ENCODE measurements at regions not wholly inside any gene's neighbourhood (a gene's known extent, or its start where the extent isn't known, plus 50 kb on each side); places are given as distances from the start of the nearest gene placed in this dataset.

GRCh38 chr3:176615826-176616225 is 581.5 kb downstream of the TBL1XR1 start:
- DNase-seq = no peak
- Mint-ChIP-seq H3K4me1 (no peaks in the 10 kb centered on the region), H3K27ac (no peak overlapping the region), H3K27me3 (ENCODE audit: low read depth in 3 of 3) (no peaks in the 10 kb centered on the region), H3K9me3 (peaks cover 0 to 3% (median 0%) of the 10 kb centered on the region in 7 donors), H3K36me3 (no peaks in the 10 kb centered on the region), H3K4me3 (no peak overlapping the region)
- intact Hi-C loops (cut with micrococcal nuclease) = no loop called here
- H3K4me3 ChIP-seq (replicated peaks in 1 of 3; ENCODE audit: low read depth in 2 of 3, low read length in 3 of 3) = no peak overlapping the region
- no peak for TF ChIP-seq CTCF (IDR thresholded peaks at IDR 0.05)
- H3K9me3 ChIP-seq (replicated peaks in 1 of 2; ENCODE audit: control insufficient read depth in 1 of 2, insufficient read depth in 1 of 2, low read length in 2 of 2) = no peaks in the 10 kb centered on the region
- no peak overlapping the region for H3K27ac ChIP-seq (ENCODE audit: low read depth in 1 of 2, low read length in 2 of 2)
- H2AFZ ChIP-seq (ENCODE audit: insufficient read depth, low read depth, low read length, poor library complexity, severe bottlenecking) = no peak overlapping the region
- H3K27me3 ChIP-seq (ENCODE audit: control insufficient read depth in 2 of 2, insufficient read depth in 2 of 2, low read length in 2 of 2) = no peaks in the 10 kb centered on the region
- H3K4me1 ChIP-seq (ENCODE audit: control insufficient read depth in 1 of 2, insufficient read depth in 2 of 2, low read length in 2 of 2) = no peaks in the 10 kb centered on the region
- H4K20me1 ChIP-seq (ENCODE audit: insufficient read depth, low read length) = no peaks in the 10 kb centered on the region
- no peak overlapping the region for H3K4me2 ChIP-seq (replicated peaks; ENCODE audit: extremely low read depth, low read length, poor library complexity, severe bottlenecking)
- H3K79me2 ChIP-seq (ENCODE audit: insufficient read depth, low read length) = no peaks in the 10 kb centered on the region
- H3K36me3 ChIP-seq (replicated peaks in 1 of 2; ENCODE audit: control insufficient read depth in 1 of 2, insufficient read depth in 2 of 2, low read length in 2 of 2) = no peaks in the 10 kb centered on the region
- no peak overlapping the region for H3K9ac ChIP-seq (ENCODE audit: insufficient read depth, low read length, poor library complexity, severe bottlenecking)

GRCh38 chr3:176611703-176612102 is 585.6 kb downstream of the TBL1XR1 start:
- intact Hi-C loops (cut with micrococcal nuclease) = no loop called here
- Mint-ChIP-seq H3K4me3 (no peak overlapping the region), H3K4me1 (no peaks in the 10 kb centered on the region), H3K36me3 (no peaks in the 10 kb centered on the region), H3K9me3 (peaks cover 0 to 10% (median 5%) of the 10 kb centered on the region in 7 donors), H3K27me3 (ENCODE audit: low read depth in 3 of 3) (no peaks in the 10 kb centered on the region), H3K27ac (no peak overlapping the region)
- DNase-seq = no peak
- no CpG with 5 or more reads among the region's 1 CpG for WGBS (ENCODE audit: insufficient coverage)
- no peak overlapping the region for H3K27ac ChIP-seq (ENCODE audit: low read depth in 1 of 2, low read length in 2 of 2)
- no peaks in the 10 kb centered on the region for H3K79me2 ChIP-seq (ENCODE audit: insufficient read depth, low read length)
- no peak overlapping the region for H3K4me2 ChIP-seq (replicated peaks; ENCODE audit: extremely low read depth, low read length, poor library complexity, severe bottlenecking)
- H3K36me3 ChIP-seq (replicated peaks in 1 of 2; ENCODE audit: control insufficient read depth in 1 of 2, insufficient read depth in 2 of 2, low read length in 2 of 2) = no peaks in the 10 kb centered on the region
- H3K27me3 ChIP-seq (ENCODE audit: control insufficient read depth in 2 of 2, insufficient read depth in 2 of 2, low read length in 2 of 2) = no peaks in the 10 kb centered on the region
- no peak overlapping the region for H3K9ac ChIP-seq (ENCODE audit: insufficient read depth, low read length, poor library complexity, severe bottlenecking)
- no peaks in the 10 kb centered on the region for H3K9me3 ChIP-seq (replicated peaks in 1 of 2; ENCODE audit: control insufficient read depth in 1 of 2, insufficient read depth in 1 of 2, low read length in 2 of 2)
- H2AFZ ChIP-seq (ENCODE audit: insufficient read depth, low read depth, low read length, poor library complexity, severe bottlenecking) = no peak overlapping the region
- H3K4me1 ChIP-seq (ENCODE audit: control insufficient read depth in 1 of 2, insufficient read depth in 2 of 2, low read length in 2 of 2) = no peaks in the 10 kb centered on the region
- no peaks in the 10 kb centered on the region for H4K20me1 ChIP-seq (ENCODE audit: insufficient read depth, low read length)
- TF ChIP-seq CTCF (IDR thresholded peaks at IDR 0.05) = no peak
- H3K4me3 ChIP-seq (replicated peaks in 1 of 3; ENCODE audit: low read depth in 2 of 3, low read length in 3 of 3) = no peak overlapping the region
